NCI-H146 treated with DMSO at 0.1 percent for 48 hours (cell line): ENCODE measurements at regions not wholly inside any gene's neighbourhood (a gene's known extent, or its start where the extent isn't known, plus 50 kb on each side); places are given as distances from the start of the nearest gene placed in this dataset.
"Not testable (repeated sequence)": the region's sequence is repeated elsewhere in the genome, so short reads cannot be mapped to it uniquely, and the experiment has no call there.

Source experiments
- DNase-seq: peaks from one replicate; lab custom pipeline; 2025; ENCODE audit not compliant: unreplicated experiment; lab: John Stamatoyannopoulos, UW

- no peak for DNase-seq
Observed at GRCh38 chr18:42306594-42306980, 351.6 kb downstream of the PIK3C3 start.

DNA sequence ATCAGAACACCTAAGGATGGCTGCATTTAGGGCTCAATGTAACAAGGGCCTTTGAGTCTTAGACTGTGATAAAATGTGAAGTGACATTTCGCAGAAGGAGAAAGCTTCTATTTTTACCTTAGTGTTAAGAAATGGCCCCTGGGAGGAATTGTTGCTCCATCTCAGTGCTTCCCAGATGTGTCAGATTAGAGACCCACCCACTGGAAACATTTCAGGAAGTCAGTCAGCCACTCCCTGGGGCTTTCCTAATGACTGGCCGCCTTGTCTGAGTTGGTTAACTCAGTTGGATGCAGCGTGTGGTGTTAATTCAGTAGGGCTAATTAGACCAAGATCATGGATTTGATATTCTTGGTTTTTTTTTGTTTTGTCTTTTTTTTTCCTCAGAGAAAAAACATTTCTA, 355.9 kb downstream of the PIK3C3 start:
- no peak for DNase-seq

- DNase-seq, result no peak
Observed at GRCh38 chr18:42326752-42327151, 371.7 kb downstream of the PIK3C3 start.

DNA sequence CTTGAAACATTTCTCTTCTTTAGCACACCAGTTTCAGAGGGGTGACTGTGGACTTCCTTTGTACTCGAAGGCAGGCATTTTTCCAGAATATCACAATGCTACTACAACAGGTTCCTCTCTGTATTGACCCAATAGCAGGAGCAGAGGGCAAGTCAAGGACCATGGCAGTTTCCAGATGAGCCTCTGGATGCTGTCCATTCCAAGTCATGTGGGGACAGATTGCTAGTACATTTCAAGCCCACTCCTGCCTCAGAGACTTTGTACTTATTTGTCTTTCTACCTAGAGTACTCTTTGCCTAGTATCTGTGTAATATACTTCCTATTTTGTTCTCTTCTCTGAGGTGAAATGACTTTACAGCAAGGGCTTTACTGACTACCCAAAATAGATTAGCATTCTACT, 373.9 kb downstream of the PIK3C3 start:
- DNase-seq, result no peak

DNA sequence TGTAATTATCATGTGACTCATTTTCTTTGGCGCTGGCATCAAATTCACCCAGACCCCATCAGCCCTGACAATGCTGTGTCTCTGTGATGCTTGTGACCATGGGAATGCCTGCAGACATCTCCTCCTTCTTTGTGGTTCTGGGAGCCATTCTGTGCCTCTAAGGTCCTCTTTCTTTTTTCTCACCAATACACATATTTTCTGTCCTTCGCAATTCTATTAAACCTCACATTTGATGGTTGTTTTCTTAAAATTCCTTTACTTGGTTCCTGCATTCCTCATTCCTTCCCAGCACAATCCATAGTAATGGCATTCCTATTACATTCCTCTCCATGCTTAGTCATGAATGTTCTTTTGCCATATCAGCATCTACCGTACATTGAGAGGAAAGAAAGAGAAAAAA, 375.3 kb downstream of the PIK3C3 start:
- no peak for DNase-seq

DNA sequence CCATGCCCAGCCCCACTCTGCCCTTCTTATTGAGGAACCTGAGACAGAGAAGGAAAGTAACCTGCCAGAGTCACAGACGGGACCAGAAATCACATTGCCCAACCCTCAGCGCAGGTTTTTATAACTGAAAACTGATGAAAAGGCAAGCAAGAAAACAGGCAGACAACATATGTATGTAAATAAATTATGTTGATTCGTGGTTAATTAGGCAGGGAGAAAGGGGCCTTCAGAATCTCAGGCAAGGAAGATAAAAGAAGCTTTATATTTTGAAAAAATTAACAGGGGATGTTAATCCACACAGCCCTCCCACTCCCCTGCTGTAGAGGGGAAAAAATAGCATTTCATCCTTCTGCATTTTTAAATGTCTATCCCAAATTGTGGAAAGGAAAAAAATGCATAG, 378.5 kb downstream of the PIK3C3 start:
- no peak for DNase-seq

- DNase-seq, result no peak
Observed at GRCh38 chr18:42334931-42335330, 379.9 kb downstream of the PIK3C3 start.

- no peak for DNase-seq
Observed at GRCh38 chr18:42336139-42336538, 381.1 kb downstream of the PIK3C3 start.

DNA sequence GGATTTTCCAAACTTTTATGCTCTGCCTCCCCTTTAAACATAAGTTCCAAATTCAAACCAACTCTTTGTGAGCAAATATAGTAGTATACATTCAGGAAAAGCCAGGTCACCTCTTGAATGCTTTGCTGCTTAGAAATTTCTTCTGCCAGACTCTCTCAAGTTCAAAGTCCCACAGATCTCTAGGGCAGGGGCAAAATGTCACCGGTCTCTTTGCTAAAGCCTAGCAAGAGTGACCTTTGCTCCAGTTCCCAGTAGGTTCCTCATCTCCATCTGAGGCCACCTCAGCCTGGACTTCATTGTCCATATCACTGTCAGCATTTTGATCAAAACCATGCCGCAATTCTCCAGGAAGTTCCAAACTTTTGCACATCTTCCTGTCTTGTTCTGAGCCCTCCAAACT, 382.3 kb downstream of the PIK3C3 start:
- not testable (repeated sequence) for DNase-seq

DNA sequence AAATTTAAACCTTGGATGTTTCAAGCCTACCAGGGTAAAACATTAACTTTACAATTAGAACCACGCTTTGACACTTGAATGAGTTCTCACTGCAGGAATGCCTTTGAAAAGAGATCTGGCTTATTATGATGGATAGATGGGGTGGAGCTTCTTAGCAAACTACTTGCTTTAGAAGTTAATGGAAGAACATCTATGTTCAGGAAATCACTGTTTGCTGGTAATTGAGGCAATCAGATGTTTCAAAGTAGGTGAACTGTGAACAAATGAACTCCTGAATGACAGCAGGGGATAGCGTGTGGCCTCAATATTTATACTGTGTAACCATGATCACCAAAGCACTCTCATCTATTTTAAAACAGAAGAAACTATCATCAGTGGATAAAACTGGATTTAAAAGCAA, 383.6 kb downstream of the PIK3C3 start:
- no peak for DNase-seq

DNA sequence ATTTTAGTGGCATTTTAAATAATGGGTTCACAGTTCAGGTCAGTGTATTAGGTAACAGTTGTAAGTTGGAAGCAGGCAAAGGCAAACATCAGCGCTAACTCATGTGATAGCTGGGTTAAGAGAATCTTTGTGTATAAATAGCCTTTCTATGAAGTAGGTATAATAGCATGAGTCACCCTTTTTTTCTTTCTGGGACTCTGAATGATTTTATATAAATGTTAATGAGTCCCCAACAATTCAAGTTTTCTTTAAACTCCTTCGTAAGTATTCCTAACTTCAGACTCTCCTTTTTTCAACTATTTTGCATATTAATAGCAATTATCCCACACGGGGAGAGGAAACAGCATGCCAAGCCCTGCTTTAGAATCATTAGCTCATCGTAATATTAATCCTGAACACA, 384.3 kb downstream of the PIK3C3 start:
- DNase-seq, result no peak

- DNase-seq, result no peak
Observed at GRCh38 chr18:42340423-42341009, 385.5 kb downstream of the PIK3C3 start.

- DNase-seq, result no peak
Observed at GRCh38 chr18:42341423-42341822, 386.4 kb downstream of the PIK3C3 start.

DNA sequence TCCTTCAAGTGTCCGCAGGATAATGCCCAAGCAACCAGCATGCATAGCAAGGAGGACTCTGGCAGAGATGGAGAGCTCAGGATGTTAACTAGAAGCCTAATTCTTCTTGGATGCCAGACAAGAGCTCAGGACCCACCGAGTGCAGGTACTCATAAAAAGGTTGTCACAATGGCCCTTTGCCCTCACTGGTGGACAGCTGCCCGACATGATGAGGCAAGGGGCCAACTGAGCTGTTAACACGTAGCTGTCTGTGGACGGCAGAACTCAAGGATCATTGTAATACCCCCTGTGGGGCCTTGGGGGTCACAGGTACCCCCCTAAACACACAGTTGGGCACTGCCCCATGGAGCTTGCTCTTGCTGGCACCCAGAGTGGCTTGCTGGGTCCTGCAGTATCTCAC, 393.7 kb downstream of the PIK3C3 start:
- no peak for DNase-seq

DNA sequence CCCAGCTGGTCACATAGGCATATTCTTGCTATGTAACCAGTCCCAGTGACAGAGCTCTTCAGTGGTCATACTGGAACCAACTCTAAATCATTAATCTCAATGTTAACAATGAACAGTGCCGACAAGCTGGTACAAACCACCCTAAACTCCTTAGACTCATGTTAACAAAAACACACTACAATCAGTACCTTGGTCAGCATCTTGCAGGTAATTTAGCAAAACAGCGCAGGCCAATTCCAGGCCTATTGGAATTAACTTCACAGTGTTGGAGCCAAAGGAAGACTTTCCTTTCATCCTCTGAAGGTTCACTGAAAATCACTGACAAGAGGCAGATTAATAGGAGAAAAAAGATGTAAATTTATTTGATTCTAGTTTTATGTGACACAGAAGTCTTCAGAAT, 396.4 kb downstream of the PIK3C3 start:
- DNase-seq, result no peak

- DNase-seq, result no peak
Observed at GRCh38 chr18:42360716-42361115, 405.7 kb downstream of the PIK3C3 start.

DNA sequence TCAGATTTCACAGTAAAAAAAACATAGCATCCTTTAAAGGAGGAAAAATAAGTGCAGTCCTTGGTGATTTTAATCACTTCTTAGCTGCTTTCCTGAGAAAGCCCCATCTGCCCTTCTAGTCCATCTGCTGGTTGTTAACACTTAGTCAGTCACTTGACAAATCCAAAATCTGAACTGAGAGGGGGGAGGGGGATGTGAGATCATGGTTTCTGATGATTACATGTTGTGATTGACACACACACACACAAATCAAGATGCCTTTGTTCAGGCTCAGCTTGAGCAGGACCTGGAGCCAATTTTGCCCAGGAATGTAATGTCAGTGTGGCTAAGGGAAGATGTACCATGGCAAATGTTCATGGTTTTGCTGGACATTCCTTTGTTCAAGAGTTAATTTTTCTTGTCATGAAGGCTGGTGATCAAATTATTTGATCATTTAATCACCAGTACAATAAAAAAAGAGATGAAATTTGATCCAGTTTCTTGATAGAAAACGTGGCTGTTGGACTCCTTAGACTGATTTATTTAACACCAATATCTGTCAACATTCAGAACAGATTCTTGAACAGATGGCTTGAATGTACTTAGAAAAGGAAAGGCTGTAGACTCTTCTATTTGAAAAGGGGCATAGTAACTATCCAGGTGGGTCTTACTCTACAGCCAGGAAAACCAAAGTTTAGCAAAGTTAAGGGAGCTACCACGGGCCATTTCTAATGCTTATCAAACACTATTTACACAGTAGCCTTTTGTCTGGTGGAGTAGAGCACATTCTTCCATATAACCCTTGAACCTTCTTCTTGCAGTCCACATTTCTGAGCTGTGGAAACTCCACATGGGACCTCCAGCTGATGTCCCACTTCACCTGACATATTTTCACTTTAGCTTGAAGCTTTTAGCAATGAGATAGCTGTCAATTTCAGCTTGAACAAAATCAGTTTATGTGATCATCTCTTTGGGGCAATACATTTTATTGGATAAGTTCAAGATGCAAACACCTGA, 408.7 kb downstream of the PIK3C3 start:
- no peak for DNase-seq

DNA sequence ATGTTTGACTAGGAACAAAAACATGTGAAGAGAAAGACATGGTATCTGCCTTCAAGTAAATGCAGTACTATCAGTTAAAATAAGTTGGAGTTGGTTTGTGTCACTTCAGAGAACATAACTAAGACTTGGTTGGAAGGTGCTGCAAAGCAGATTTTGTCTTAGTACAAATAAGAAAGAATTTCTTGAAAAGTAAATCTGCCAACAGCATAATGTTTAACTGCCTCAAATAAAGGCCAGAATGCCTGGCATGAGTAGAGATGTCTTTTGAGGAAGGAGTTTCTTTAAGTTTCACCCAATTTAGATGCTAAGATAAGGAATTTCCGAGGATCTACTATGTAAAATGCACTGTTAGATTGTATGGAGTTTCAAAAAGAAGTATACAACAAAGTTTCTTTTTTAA, 409.7 kb downstream of the PIK3C3 start:
- no peak for DNase-seq

DNA sequence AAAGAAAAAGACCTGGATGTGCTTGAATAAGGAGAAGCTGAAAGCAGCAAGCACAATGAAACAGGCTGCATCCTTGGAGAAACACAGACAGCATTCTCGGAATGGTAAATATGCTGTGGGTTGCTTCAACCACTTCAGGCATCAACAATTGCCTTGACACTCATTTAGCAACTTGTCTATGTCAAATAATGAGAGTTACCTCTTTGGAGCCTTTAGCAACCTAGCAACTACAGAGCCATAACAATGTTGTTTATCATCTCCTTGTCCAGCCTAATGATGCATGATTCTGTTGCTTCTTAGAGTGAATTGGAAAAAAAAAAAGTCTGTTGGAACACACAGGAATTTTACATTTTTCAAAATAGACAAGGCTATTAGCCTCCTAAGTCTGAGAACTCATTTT, 410.6 kb downstream of the PIK3C3 start:
- DNase-seq, result no peak

DNA sequence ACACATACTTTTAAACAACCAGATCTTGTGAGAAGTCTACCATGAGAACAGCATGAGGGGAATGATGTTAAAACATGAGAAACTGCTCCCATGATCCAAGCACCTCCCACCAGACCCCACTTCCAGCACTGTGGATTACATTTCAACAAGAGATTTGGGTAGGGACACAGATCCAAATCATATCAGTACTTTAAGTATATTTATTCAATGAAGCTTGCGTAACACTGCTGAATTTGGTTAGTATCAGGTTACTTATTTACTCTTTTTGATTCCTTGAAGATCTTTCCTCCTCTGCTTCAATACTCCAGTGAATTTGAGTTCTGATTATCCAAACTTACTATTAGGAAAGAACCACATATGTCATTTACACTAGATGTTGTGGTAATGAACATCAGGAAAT, 418.6 kb downstream of the PIK3C3 start:
- no peak for DNase-seq

DNA sequence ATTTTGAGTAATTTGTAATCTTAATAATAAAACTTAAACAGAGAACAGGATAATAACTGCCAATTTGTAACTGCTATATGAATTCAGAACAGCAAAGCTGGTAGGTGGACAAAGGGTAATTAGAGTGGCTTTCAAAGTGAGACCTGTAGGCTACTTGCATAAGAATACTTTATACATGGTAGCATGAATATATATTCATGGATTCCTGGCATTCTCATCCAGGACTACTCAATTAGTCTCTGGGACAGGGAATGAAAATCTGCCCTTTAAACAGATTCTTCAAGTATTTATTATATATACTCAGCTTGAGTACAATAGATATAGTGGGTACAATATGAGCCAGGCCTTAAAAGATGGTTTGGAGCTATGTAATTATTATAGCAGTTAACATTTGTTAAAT, 419.9 kb downstream of the PIK3C3 start:
- no peak for DNase-seq

- DNase-seq, result not testable (repeated sequence)
Observed at GRCh38 chr18:42378854-42379253, 423.8 kb downstream of the PIK3C3 start.

GRCh38 chr18:42381236-42381635, 426.2 kb downstream of the PIK3C3 start:
- DNase-seq, result not testable (repeated sequence)
